H9 (cell line): ENCODE measurements at regions not wholly inside any gene's neighbourhood (a gene's known extent, or its start where the extent isn't known, plus 50 kb on each side); places are given as distances from the start of the nearest gene placed in this dataset.

ENCODE experiments used
- DNase-seq: peaks from one replicate; pipeline ENCODE4 v3.0.0-alpha.2; 2017
- H2AFZ ChIP-seq: one replicate; pipeline ENCODE4 v1.6.1; 2013; ENCODE audit warnings: mild to moderate bottlenecking, low read length, control low read depth, moderate library complexity
- H2AK5ac ChIP-seq: 2 replicates; pipeline ENCODE4 v1.6.1; 2013; ENCODE audit warnings: low read length, control low read depth, mixed read lengths; ENCODE audit not compliant: insufficient read length
- H2BK120ac ChIP-seq: one replicate; pipeline ENCODE4 v1.6.1; 2013; ENCODE audit warnings: low read depth, mild to moderate bottlenecking, low read length, control low read depth, inconsistent platforms; ENCODE audit not compliant: poor library complexity, severe bottlenecking
- H2BK12ac ChIP-seq: 2 replicates; pipeline ENCODE4 v1.6.1; 2013; ENCODE audit warnings: low read length, control low read depth, mixed read lengths, low read depth; ENCODE audit not compliant: insufficient read length
- H2BK15ac ChIP-seq: 2 replicates; pipeline ENCODE4 v1.6.1; 2013; ENCODE audit warnings: low read depth, low read length, control low read depth
- H2BK20ac ChIP-seq: one replicate; pipeline ENCODE4 v1.6.1; 2013; ENCODE audit warnings: low read depth, mild to moderate bottlenecking, low read length, control low read depth, inconsistent platforms; ENCODE audit not compliant: poor library complexity, severe bottlenecking
- H2BK5ac ChIP-seq: 2 replicates; pipeline ENCODE4 v1.6.1; 2013; ENCODE audit warnings: low read length, control low read depth, mixed read lengths; ENCODE audit not compliant: insufficient read length
- H3K14ac ChIP-seq: 2 replicates; pipeline ENCODE4 v1.6.1; 2013; ENCODE audit warnings: low read length, control low read depth; ENCODE audit not compliant: insufficient read depth
- H3K18ac ChIP-seq: 2 replicates; pipeline ENCODE4 v1.6.1; 2013; ENCODE audit warnings: low read depth, mild to moderate bottlenecking, mixed read lengths, low read length, control low read depth; ENCODE audit not compliant: insufficient read length
- H3K23ac ChIP-seq: 2 replicates; pipeline ENCODE4 v1.6.1; 2013; ENCODE audit warnings: low read length, control low read depth, mixed read lengths, low read depth; ENCODE audit not compliant: insufficient read length
- H3K23me2 ChIP-seq: 2 replicates; pipeline ENCODE4 v1.6.1; 2013; ENCODE audit warnings: low read depth, mild to moderate bottlenecking, mixed read lengths, low read length, control low read depth; ENCODE audit not compliant: insufficient read length, poor library complexity, severe bottlenecking
- H3K27ac ChIP-seq: 2 replicates; pipeline ENCODE4 v1.5.1; 2013; ENCODE audit warnings: low read length, control low read depth, mixed read lengths, low read depth; ENCODE audit not compliant: insufficient read length
- H3K27me3 ChIP-seq: 2 replicates; pipeline ENCODE4 v1.6.1; 2013; ENCODE audit warnings: low read length, control low read depth, inconsistent platforms; ENCODE audit not compliant: insufficient read depth
- H3K4ac ChIP-seq: 2 replicates; pipeline ENCODE4 v1.6.1; 2013; ENCODE audit warnings: low read depth, mild to moderate bottlenecking, control low read depth, inconsistent platforms, low read length, moderate library complexity
- H3K4me1 ChIP-seq: 2 replicates; pipeline ENCODE4 v1.6.1; 2013; ENCODE audit warnings: low read length, control low read depth, inconsistent platforms; ENCODE audit not compliant: insufficient read depth
- H3K4me2 ChIP-seq: 2 replicates; pipeline ENCODE4 v1.6.1; 2013; ENCODE audit warnings: low read length, control low read depth, mixed read lengths; ENCODE audit not compliant: insufficient read length, insufficient read depth
- H3K56ac ChIP-seq: 2 replicates; pipeline ENCODE4 v1.6.1; 2013; ENCODE audit warnings: low read depth, mild to moderate bottlenecking, mixed read lengths, low read length, control low read depth; ENCODE audit not compliant: insufficient read length
- H3K79me1 ChIP-seq: 2 replicates; pipeline ENCODE4 v1.6.1; 2013; ENCODE audit warnings: low read depth, mild to moderate bottlenecking, moderate library complexity, low read length, control low read depth, inconsistent platforms; ENCODE audit not compliant: insufficient read depth, poor library complexity, severe bottlenecking
- H3K79me2 ChIP-seq: 2 replicates; pipeline ENCODE4 v1.6.1; 2013; ENCODE audit warnings: low read length, control low read depth, inconsistent platforms; ENCODE audit not compliant: insufficient read depth
- H3K9ac ChIP-seq: 2 replicates; pipeline ENCODE4 v1.6.1; 2013; ENCODE audit warnings: low read length, control low read depth, mixed read lengths; ENCODE audit not compliant: insufficient read length; ENCODE audit errors: extremely low read depth
- H3K9me3 ChIP-seq: one replicate; pipeline ENCODE4 v1.6.1; 2013; ENCODE audit warnings: low read depth, low read length, inconsistent platforms; ENCODE audit not compliant: control insufficient read depth
- H3T11ph ChIP-seq: one replicate; pipeline ENCODE4 v1.6.1; 2013; ENCODE audit warnings: mild to moderate bottlenecking, low read length, control low read depth, inconsistent platforms
- H4K20me1 ChIP-seq: one replicate; pipeline ENCODE4 v1.6.1; 2013; ENCODE audit not compliant: control insufficient read depth, insufficient read length, insufficient read depth
- H4K5ac ChIP-seq: 2 replicates; pipeline ENCODE4 v1.6.1; 2013; ENCODE audit warnings: low read depth, mild to moderate bottlenecking, mixed read lengths, low read length, control low read depth; ENCODE audit not compliant: insufficient read length
- H4K8ac ChIP-seq: replicated peaks from 2 replicates; pipeline ENCODE4 v1.6.1; 2013; ENCODE audit warnings: low read length, control low read depth, mixed read lengths, low read depth; ENCODE audit not compliant: insufficient read length
- H4K91ac ChIP-seq: 2 replicates; pipeline ENCODE4 v1.6.1; 2013; ENCODE audit warnings: low read depth, mild to moderate bottlenecking, moderate library complexity, mixed read lengths, low read length, control low read depth; ENCODE audit not compliant: insufficient read length
- H3K27ac Mint-ChIP-seq, 3 experiments: 2 replicates in 2 of 3; 3 replicates in 1 of 3; pipeline ENCODE4 v1.8.0; 2020 to 2021; ENCODE audit warnings: mixed read lengths in 3 of 3, mild to moderate bottlenecking in 1 of 3, moderate library complexity in 1 of 3
- H3K27me3 Mint-ChIP-seq: 2 replicates; pipeline ENCODE4 v1.8.0; 2021; ENCODE audit warnings: low read depth, mild to moderate bottlenecking, moderate library complexity, mixed read lengths
- H3K36me3 Mint-ChIP-seq, 3 experiments: 2 replicates in 2 of 3; 3 replicates in 1 of 3; pipeline ENCODE4 v1.8.0; 2020 to 2021; ENCODE audit warnings: low read depth in 3 of 3, mixed read lengths in 3 of 3; ENCODE audit not compliant: insufficient read depth in 1 of 3
- H3K4me1 Mint-ChIP-seq, 2 experiments: 2 replicates each; pipeline ENCODE4 v1.8.0; 2020; ENCODE audit warnings: mixed read lengths in 2 of 2
- H3K4me3 Mint-ChIP-seq, 2 experiments: 2 replicates in 1 of 2; 3 replicates in 1 of 2; pipeline ENCODE4 v1.8.0; 2020 to 2021; ENCODE audit warnings: mild to moderate bottlenecking in 2 of 2, mixed read lengths in 2 of 2, moderate library complexity in 1 of 2
- H3K9me3 Mint-ChIP-seq, 2 experiments: 2 replicates in 1 of 2; 3 replicates in 1 of 2; pipeline ENCODE4 v1.8.0; 2020; ENCODE audit warnings: mild to moderate bottlenecking in 2 of 2, mixed read lengths in 2 of 2, moderate library complexity in 1 of 2
- CTCF ChIP-seq: fragments of 200-600 bp; sonication (generic); conservative IDR thresholded peaks from 3 replicates; pipeline ENCODE4 v1.8.0; 2021; ENCODE audit warnings: antibody characterized with exemption, mild to moderate bottlenecking
- WGBS: extraction: QIAGEN DNeasy Blood & Tissue Kit; methylation state at CpG from one replicate; pipeline ENCODE4 v1.1.7; 2013; ENCODE audit warnings: missing lambda C conversion rate, low lambda C conversion rate, mixed read lengths; ENCODE audit not compliant: insufficient read length; ENCODE audit errors: extremely low coverage; 5-methylcytosine and 5-hydroxymethylcytosine counted together

GRCh38 chr21:23585419-23585818 is 2021.9 kb downstream of the MRPL39 start:
- no peak overlapping the region for H3T11ph ChIP-seq
- no peak overlapping the region for H2BK20ac ChIP-seq
- no peak overlapping the region for H3K4me3 Mint-ChIP-seq
- no peaks in the 10 kb centered on the region for H3K27me3 ChIP-seq
- no peak overlapping the region for H3K18ac ChIP-seq
- no peaks in the 10 kb centered on the region for H3K23me2 ChIP-seq
- no peaks in the 10 kb centered on the region for H3K9me3 ChIP-seq
- no peak overlapping the region for H3K4me2 ChIP-seq
- no peaks in the 10 kb centered on the region for H3K27me3 Mint-ChIP-seq
- no peak overlapping the region for H2BK12ac ChIP-seq
- no peak overlapping the region for H2AK5ac ChIP-seq
- no peak for TF ChIP-seq CTCF
- H3K23ac ChIP-seq, result no peak overlapping the region
- no CpG with 5 or more reads among the region's 2 CpGs for WGBS
- no peak overlapping the region for H4K5ac ChIP-seq
- no peak overlapping the region for H2AFZ ChIP-seq
- no peak overlapping the region for H4K91ac ChIP-seq
- no peaks in the 10 kb centered on the region for H3K79me1 ChIP-seq
- H4K8ac ChIP-seq, result no peak overlapping the region
- no peak overlapping the region for H3K14ac ChIP-seq
- H3K27ac Mint-ChIP-seq, result no peak overlapping the region
- H3K4me1 Mint-ChIP-seq, result no peaks in the 10 kb centered on the region
- no peak overlapping the region for H3K27ac ChIP-seq
- H4K20me1 ChIP-seq, result no peaks in the 10 kb centered on the region
- H2BK5ac ChIP-seq, result no peak overlapping the region
- no peak overlapping the region for H2BK120ac ChIP-seq
- no peaks in the 10 kb centered on the region for H3K4me1 ChIP-seq
- peaks cover 3 to 18% of the 10 kb centered on the region in 2 experiments for H3K9me3 Mint-ChIP-seq
- H3K79me2 ChIP-seq, result no peaks in the 10 kb centered on the region
- no peak overlapping the region for H2BK15ac ChIP-seq
- no peak for DNase-seq
- no peak overlapping the region for H3K4ac ChIP-seq
- H3K56ac ChIP-seq, result no peak overlapping the region
- H3K9ac ChIP-seq, result no peak overlapping the region
- no peaks in the 10 kb centered on the region; a peak in 1 of 7 replicates for H3K36me3 Mint-ChIP-seq
